ENCODE measurements at regions not wholly inside any gene's neighbourhood (a gene's known extent, or its start where the extent isn't known, plus 50 kb on each side); places are given as distances from the start of the nearest gene placed in this dataset.

GRCh38 chr1:239539051-239539450, 152.7 kb downstream of the CHRM3 start:
- TF ChIP-seq EZH2 (IDR thresholded peaks at IDR 0.05; ENCODE audit: insufficient read depth, poor library complexity, severe bottlenecking) (no peak), EZH2phosphoT487 (IDR thresholded peaks at IDR 0.05; ENCODE audit: insufficient read depth, low read depth) (no peak)

All from GM23248 (cell line).